PC-3 (cell line): ENCODE measurements at regions not wholly inside any gene's neighbourhood (a gene's known extent, or its start where the extent isn't known, plus 50 kb on each side); places are given as distances from the start of the nearest gene placed in this dataset.

ENCODE experiments used
- ATAC-seq: fragments of 200-7000 bp; cut with Tn5 transposase; 2 replicates; pipeline ENCODE4 v1.9.1; 2020; ENCODE audit warnings: mild to moderate bottlenecking, moderate library complexity
- BruUV-seq: library from RNA; stranded (reverse); fragments of 400-500 nt; replicated peaks from 2 replicates; lab custom pipeline; 2021; lab: Mats Ljungman, UMichigan
- CTCF ChIA-PET: fragments of 300-600 bp; sonication (Branson Sonifier 250); formaldehyde crosslinking; loops from one replicate; lab custom pipeline; 2022; ENCODE audit warnings: antibody characterized with exemption; lab: Charles Lee
- POLR2A ChIA-PET: fragments of 300-600 bp; sonication (Branson Sonifier 250); formaldehyde crosslinking; loops from one replicate; lab custom pipeline; 2022; ENCODE audit warnings: antibody characterized with exemption; ENCODE audit not compliant: unreplicated experiment; lab: Charles Lee
- DNase-seq: peaks from one replicate; pipeline ENCODE4 v3.0.0-alpha.2; 2015
- H2AFZ ChIP-seq: fragments of 300-600 bp; sonication (generic); 2 replicates; pipeline ENCODE4 v1.6.0; 2016; ENCODE audit warnings: antibody characterized with exemption, low read length
- H3F3A ChIP-seq: fragments of 300-600 bp; sonication (generic); one replicate; pipeline ENCODE4 v1.6.0; 2017; ENCODE audit warnings: antibody characterized with exemption, low read length, control low read depth, mild to moderate bottlenecking; ENCODE audit not compliant: unreplicated experiment
- H3K27ac ChIP-seq: fragments of 300-600 bp; sonication (generic); 2 replicates; pipeline ENCODE4 v1.5.1; 2016; ENCODE audit warnings: mild to moderate bottlenecking, low read length
- H3K27me3 ChIP-seq: fragments of 300-600 bp; sonication (generic); 2 replicates; pipeline ENCODE4 v1.6.1; 2016; ENCODE audit warnings: low read length, mixed read lengths
- H3K36me3 ChIP-seq: fragments of 300-600 bp; sonication (generic); 2 replicates; pipeline ENCODE4 v1.6.1; 2016; ENCODE audit warnings: low read depth, mixed run types, low read length, mixed read lengths
- H3K4me1 ChIP-seq: fragments of 300-600 bp; sonication (generic); 2 replicates; pipeline ENCODE4 v1.5.1; 2016; ENCODE audit warnings: low read length; ENCODE audit not compliant: insufficient read depth
- H3K4me2 ChIP-seq: fragments of 300-600 bp; sonication (generic); 2 replicates; pipeline ENCODE4 v1.6.0; 2016; ENCODE audit warnings: low read length
- H3K4me3 ChIP-seq: fragments of 300-600 bp; sonication (generic); 2 replicates; pipeline ENCODE4 v1.5.1; 2016; ENCODE audit warnings: mild to moderate bottlenecking, low read length, mixed read lengths
- H3K79me2 ChIP-seq: fragments of 300-600 bp; sonication (generic); 2 replicates; pipeline ENCODE4 v1.6.1; 2017; ENCODE audit warnings: low read length, mixed read lengths
- H3K9ac ChIP-seq: fragments of 300-600 bp; sonication (generic); 2 replicates; pipeline ENCODE4 v1.6.0; 2016; ENCODE audit warnings: mild to moderate bottlenecking, low read length
- H3K9me2 ChIP-seq: fragments of 300-600 bp; sonication (generic); replicated peaks from 2 replicates; pipeline ENCODE4 v1.6.1; 2016; ENCODE audit warnings: mixed run types, low read length, mixed read lengths
- H3K9me3 ChIP-seq: fragments of 300-600 bp; sonication (generic); 2 replicates; pipeline ENCODE4 v1.6.1; 2016; ENCODE audit warnings: low read length, mixed read lengths
- H4K20me1 ChIP-seq: fragments of 300-600 bp; sonication (generic); 2 replicates; pipeline ENCODE4 v1.6.1; 2016; ENCODE audit warnings: low read length, mixed read lengths
- CTCF ChIP-seq: fragments of 300-600 bp; sonication (generic); conservative IDR thresholded peaks from 2 replicates; pipeline ENCODE4 v1.5.1; 2017; ENCODE audit warnings: antibody characterized with exemption, low read depth, mild to moderate bottlenecking, low read length
- EZH2 ChIP-seq: fragments of 300-600 bp; sonication (generic); IDR thresholded peaks from one replicate; pipeline ENCODE4 v1.6.1; 2017; ENCODE audit warnings: antibody characterized with exemption, mild to moderate bottlenecking, low read length; ENCODE audit not compliant: unreplicated experiment
- EZH2phosphoT487 ChIP-seq: fragments of 300-600 bp; sonication (generic); IDR thresholded peaks from 2 replicates; pipeline ENCODE4 v1.6.1; 2018; ENCODE audit warnings: mild to moderate bottlenecking, antibody characterized with exemption, low read length, borderline replicate concordance
- intact Hi-C: fragments of 100-400 bp; cut with micrococcal nuclease; formaldehyde crosslinking; loops from 2 replicates; pipeline ENCODE4 v1.9.0; 2023

GRCh38 chr4:175906384-175906783 lies 94.3 kb upstream of the GPM6A start:
- Histone ChIP-seq H3K4me1 (no peaks in the 10 kb centered on the region), H3K36me3 (no peaks in the 10 kb centered on the region), H3K79me2 (no peaks in the 10 kb centered on the region), H3K27ac (no peak overlapping the region), H3K4me3 (no peak overlapping the region), H3K4me2 (no peak overlapping the region), H3K27me3 (no peaks in the 10 kb centered on the region), H2AFZ (no peak overlapping the region), H3F3A (no peaks in the 10 kb centered on the region), H3K9me2 (no peaks in the 10 kb centered on the region), H3K9me3 (no peaks in the 10 kb centered on the region), H4K20me1 (no peaks in the 10 kb centered on the region), H3K9ac (no peak overlapping the region)
- no peak for DNase-seq
- ATAC-seq: no peak
- POLR2A ChIA-PET: no interaction called here
- no TSS peak for BruUV-seq
- intact Hi-C loops: no loop called here
- no peak for TF ChIP-seq EZH2phosphoT487
- no peak for TF ChIP-seq CTCF
- no peak for TF ChIP-seq EZH2
- CTCF ChIA-PET: no interaction called here

DNA sequence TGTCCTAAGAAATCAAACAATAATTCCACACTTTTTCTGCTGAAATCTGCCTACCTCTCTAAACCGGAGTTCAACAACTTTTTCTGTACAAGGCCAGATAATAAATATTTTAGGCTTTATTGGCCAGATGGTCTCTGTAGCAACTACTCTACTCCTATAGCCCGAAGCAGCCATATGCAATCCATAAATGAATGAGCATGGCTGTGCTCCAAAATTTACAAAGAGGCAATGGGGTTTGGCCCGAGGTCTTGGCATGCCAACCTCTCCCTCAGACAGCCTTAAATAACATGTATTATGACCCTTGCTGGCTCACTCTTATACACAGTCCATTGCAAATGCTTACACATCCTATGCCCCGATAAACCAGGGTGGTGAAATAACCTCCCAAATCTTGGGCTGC lies 98.6 kb upstream of the GPM6A start:
- Histone ChIP-seq H3K9me2 (no peaks in the 10 kb centered on the region), H2AFZ (no peak overlapping the region), H3K4me1 (no peaks in the 10 kb centered on the region), H3K36me3 (no peaks in the 10 kb centered on the region), H3F3A (no peaks in the 10 kb centered on the region), H3K27ac (no peak overlapping the region), H3K9me3 (no peaks in the 10 kb centered on the region), H3K9ac (no peak overlapping the region), H4K20me1 (no peaks in the 10 kb centered on the region), H3K4me2 (no peak overlapping the region), H3K4me3 (no peak overlapping the region), H3K79me2 (no peaks in the 10 kb centered on the region), H3K27me3 (no peaks in the 10 kb centered on the region)
- intact Hi-C loops: no loop called here
- no TSS peak for BruUV-seq
- ChIA-PET POLR2A (no interaction called here), CTCF (no interaction called here)
- DNase-seq (no peak), ATAC-seq (no peak)
- TF ChIP-seq EZH2phosphoT487 (no peak), CTCF (no peak), EZH2 (no peak)

- ChIA-PET CTCF (no interaction called here), POLR2A (no interaction called here)
- no peak overlapping the region for H3K4me2 ChIP-seq
- no peak overlapping the region for H3K9ac ChIP-seq
- H3K4me1 ChIP-seq: no peaks in the 10 kb centered on the region
- H3K79me2 ChIP-seq: no peaks in the 10 kb centered on the region
- H4K20me1 ChIP-seq: no peaks in the 10 kb centered on the region
- H3K4me3 ChIP-seq: no peak overlapping the region
- intact Hi-C loops: no loop called here
- no peak overlapping the region for H2AFZ ChIP-seq
- H3K27me3 ChIP-seq: no peaks in the 10 kb centered on the region
- no peaks in the 10 kb centered on the region for H3K36me3 ChIP-seq
- no peaks in the 10 kb centered on the region for H3K9me2 ChIP-seq
- no peaks in the 10 kb centered on the region for H3F3A ChIP-seq
- TF ChIP-seq EZH2phosphoT487: no peak
- TF ChIP-seq CTCF: no peak
- TF ChIP-seq EZH2: no peak
- no peak for DNase-seq
- BruUV-seq: no TSS peak
- H3K27ac ChIP-seq: no peak overlapping the region
- no peaks in the 10 kb centered on the region for H3K9me3 ChIP-seq
- ATAC-seq: no peak
Measured at GRCh38 chr4:175916626-175917351, 104.7 kb upstream of the GPM6A start.
